ENCODE measurements at regions not wholly inside any gene's neighbourhood (a gene's known extent, or its start where the extent isn't known, plus 50 kb on each side); places are given as distances from the start of the nearest gene placed in this dataset.

DNA sequence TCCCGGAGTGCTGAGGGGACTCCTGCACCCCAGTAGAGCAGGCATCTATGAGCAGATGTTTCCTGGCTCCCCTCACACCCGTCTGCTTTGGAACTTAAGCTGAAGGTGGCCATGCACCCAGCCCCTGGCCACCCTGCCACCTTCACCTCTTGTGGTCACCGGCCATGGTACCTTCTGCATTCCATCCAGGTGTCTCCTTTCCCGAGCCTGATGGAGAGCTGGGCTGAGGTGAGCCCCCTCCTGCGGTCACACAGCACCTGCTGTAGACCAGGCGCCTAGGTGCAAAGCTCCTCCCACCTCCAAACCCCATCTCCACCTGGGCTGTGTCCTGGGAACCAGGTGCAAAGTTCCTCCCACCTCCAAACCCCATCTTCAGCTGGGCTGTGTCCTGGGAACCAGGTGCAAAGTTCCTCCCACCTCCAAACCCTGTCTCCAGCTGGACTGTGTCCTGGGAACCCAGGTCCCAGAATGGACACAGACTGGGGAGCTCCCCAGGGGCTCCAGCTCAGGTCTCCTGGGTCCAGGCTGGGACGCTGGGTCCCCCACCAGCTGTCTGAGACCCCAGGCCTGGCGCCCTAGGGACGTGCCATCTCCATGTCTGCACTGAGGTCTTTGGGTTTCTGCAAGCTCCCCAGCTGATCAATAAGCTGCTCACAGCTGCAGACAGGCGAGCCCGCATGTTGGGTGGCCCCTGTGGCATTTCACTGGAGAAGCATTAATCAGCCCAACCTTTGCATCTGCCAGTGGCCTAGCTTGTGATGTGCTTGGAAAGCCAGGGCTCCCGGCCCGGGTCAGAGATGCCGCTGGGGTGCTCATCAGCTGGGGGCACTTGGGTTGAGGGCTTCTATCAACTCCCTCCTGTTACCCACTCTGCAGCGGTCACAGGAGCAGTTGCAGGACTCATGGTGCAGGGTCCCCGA, 61.2 kb upstream of the INPP5A start (continued):
- TF ChIP-seq, protein P1, sequence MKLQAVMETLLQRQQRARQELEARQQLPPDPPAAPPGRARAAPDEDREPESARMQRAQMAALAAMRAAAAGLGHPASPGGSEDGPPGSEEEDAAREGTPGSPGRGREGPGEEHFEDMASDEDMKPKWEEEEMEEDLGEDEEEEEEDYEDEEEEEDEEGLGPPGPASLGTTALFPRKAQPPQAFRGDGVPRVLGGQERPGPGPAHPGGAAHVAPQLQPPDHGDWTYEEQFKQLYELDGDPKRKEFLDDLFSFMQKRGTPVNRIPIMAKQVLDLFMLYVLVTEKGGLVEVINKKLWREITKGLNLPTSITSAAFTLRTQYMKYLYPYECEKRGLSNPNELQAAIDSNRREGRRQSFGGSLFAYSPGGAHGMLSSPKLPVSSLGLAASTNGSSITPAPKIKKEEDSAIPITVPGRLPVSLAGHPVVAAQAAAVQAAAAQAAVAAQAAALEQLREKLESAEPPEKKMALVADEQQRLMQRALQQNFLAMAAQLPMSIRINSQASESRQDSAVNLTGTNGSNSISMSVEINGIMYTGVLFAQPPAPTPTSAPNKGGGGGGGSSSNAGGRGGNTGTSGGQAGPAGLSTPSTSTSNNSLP (IDR thresholded peaks at IDR 0.05; ENCODE audit: borderline replicate concordance, low read depth, low read length), result no peak
- TF ChIP-seq, protein P2, sequence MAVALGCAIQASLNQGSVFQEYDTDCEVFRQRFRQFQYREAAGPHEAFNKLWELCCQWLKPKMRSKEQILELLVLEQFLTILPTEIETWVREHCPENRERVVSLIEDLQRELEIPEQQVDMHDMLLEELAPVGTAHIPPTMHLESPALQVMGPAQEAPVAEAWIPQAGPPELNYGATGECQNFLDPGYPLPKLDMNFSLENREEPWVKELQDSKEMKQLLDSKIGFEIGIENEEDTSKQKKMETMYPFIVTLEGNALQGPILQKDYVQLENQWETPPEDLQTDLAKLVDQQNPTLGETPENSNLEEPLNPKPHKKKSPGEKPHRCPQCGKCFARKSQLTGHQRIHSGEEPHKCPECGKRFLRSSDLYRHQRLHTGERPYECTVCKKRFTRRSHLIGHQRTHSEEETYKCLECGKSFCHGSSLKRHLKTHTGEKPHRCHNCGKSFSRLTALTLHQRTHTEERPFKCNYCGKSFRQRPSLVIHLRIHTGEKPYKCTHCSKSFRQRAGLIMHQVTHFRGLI (CRISPR knock-in tag; IDR thresholded peaks at IDR 0.05), result no peak
- TF ChIP-seq ZNF212 (CRISPR knock-in tag; IDR thresholded peaks at IDR 0.05) (no peak), RCOR1 (IDR thresholded peaks at IDR 0.05; ENCODE audit: borderline replicate concordance in 1 of 2, low read depth in 2 of 2, low read length in 2 of 2) (no peak), CCNT2 (IDR thresholded peaks at IDR 0.05; ENCODE audit: borderline replicate concordance, extremely low read depth, insufficient read length, low read depth, low read length) (no peak), PCBP2 (IDR thresholded peaks at IDR 0.05; ENCODE audit: low read depth, low read length, poor library complexity, severe bottlenecking) (no peak), BMI1 (IDR thresholded peaks at IDR 0.05; ENCODE audit: low read length) (no peak)
- TF ChIP-seq, protein P3, sequence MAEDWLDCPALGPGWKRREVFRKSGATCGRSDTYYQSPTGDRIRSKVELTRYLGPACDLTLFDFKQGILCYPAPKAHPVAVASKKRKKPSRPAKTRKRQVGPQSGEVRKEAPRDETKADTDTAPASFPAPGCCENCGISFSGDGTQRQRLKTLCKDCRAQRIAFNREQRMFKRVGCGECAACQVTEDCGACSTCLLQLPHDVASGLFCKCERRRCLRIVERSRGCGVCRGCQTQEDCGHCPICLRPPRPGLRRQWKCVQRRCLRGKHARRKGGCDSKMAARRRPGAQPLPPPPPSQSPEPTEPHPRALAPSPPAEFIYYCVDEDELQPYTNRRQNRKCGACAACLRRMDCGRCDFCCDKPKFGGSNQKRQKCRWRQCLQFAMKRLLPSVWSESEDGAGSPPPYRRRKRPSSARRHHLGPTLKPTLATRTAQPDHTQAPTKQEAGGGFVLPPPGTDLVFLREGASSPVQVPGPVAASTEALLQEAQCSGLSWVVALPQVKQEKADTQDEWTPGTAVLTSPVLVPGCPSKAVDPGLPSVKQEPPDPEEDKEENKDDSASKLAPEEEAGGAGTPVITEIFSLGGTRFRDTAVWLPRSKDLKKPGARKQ (CRISPR knock-in tag; IDR thresholded peaks at IDR 0.05), result no peak
- TF ChIP-seq, protein P4, sequence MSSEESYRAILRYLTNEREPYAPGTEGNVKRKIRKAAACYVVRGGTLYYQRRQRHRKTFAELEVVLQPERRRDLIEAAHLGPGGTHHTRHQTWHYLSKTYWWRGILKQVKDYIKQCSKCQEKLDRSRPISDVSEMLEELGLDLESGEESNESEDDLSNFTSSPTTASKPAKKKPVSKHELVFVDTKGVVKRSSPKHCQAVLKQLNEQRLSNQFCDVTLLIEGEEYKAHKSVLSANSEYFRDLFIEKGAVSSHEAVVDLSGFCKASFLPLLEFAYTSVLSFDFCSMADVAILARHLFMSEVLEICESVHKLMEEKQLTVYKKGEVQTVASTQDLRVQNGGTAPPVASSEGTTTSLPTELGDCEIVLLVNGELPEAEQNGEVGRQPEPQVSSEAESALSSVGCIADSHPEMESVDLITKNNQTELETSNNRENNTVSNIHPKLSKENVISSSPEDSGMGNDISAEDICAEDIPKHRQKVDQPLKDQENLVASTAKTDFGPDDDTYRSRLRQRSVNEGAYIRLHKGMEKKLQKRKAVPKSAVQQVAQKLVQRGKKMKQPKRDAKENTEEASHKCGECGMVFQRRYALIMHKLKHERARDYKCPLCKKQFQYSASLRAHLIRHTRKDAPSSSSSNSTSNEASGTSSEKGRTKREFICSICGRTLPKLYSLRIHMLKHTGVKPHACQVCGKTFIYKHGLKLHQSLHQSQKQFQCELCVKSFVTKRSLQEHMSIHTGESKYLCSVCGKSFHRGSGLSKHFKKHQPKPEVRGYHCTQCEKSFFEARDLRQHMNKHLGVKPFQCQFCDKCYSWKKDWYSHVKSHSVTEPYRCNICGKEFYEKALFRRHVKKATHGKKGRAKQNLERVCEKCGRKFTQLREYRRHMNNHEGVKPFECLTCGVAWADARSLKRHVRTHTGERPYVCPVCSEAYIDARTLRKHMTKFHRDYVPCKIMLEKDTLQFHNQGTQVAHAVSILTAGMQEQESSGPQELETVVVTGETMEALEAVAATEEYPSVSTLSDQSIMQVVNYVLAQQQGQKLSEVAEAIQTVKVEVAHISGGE (CRISPR knock-in tag; IDR thresholded peaks at IDR 0.05), result no peak
